Adrenal gland (tissue), 5 donors: ENCODE measurements at regions not wholly inside any gene's neighbourhood (a gene's known extent, or its start where the extent isn't known, plus 50 kb on each side); places are given as distances from the start of the nearest gene placed in this dataset.
"Not testable (repeated sequence)": the region's sequence is repeated elsewhere in the genome, so short reads cannot be mapped to it uniquely, and the experiment has no call there.

Source experiments
- CTCF ChIP-seq, 6 experiments: fragments of 450-650 bp in 4 of 6; fragments of 200-600 bp in 2 of 6; sonication (generic) in 1 of 6; IDR thresholded peaks; 1 replicate in 5 of 6; 2 replicates in 1 of 6; pipeline versions ENCODE4 v1.5.1 to v1.8.0; 2016 to 2021; ENCODE audit warnings: antibody characterized with exemption in 6 of 6, mild to moderate bottlenecking in 2 of 6, moderate library complexity in 1 of 6
- POLR2A ChIP-seq, 2 donors: fragments of 450-650 bp; IDR thresholded peaks; one replicate each; pipeline ENCODE4 v1.6.1; 2017; ENCODE audit warnings: antibody characterized with exemption in 2 of 2, mild to moderate bottlenecking in 2 of 2, moderate library complexity in 1 of 2
- donor health status: DM: no; HTN: no; CAD: no.

GRCh38 chr9:6099346-6099745, 83.9 kb upstream of the RANBP6 start:
- not testable (repeated sequence) for TF ChIP-seq CTCF, POLR2A (IDR thresholded peaks at IDR 0.05)
